Activated CD4-positive, alpha-beta T cell treated with anti-CD3 and anti-CD28 coated beads, Interleukin-2, Interleukin-4, amounts not matched to agents 100 ng/mL and 50 ng/mL, durations not matched to agents 16 hours and 8 hours (primary cell): ENCODE measurements at regions not wholly inside any gene's neighbourhood (a gene's known extent, or its start where the extent isn't known, plus 50 kb on each side); places are given as distances from the start of the nearest gene placed in this dataset.
"Not testable (repeated sequence)": the region's sequence is repeated elsewhere in the genome, so short reads cannot be mapped to it uniquely, and the experiment has no call there.

ENCODE experiments used
- DNase-seq: peaks from one replicate; pipeline ENCODE4 v3.0.0-alpha.2; 2020; ENCODE audit warnings: low spot score

GRCh38 chr10:16231734-16232435, 204.9 kb upstream of the PTER start:
- no peak for DNase-seq

- no peak for DNase-seq
These were observed 204.4 kb upstream of the PTER start for GRCh38 chr10:16232441-16232840.

- no peak for DNase-seq
These were observed 201.9 kb upstream of the PTER start for GRCh38 chr10:16234916-16235315.

GRCh38 chr10:16242446-16242845, 194.4 kb upstream of the PTER start:
- no peak for DNase-seq

GRCh38 chr10:16242859-16243613, 193.8 kb upstream of the PTER start:
- no peak for DNase-seq

- DNase-seq: not testable (repeated sequence)
These were observed 186.7 kb upstream of the PTER start for GRCh38 chr10:16250136-16250535.

- no peak for DNase-seq
These were observed 180.5 kb upstream of the PTER start for GRCh38 chr10:16256336-16256735.

- no peak for DNase-seq
These were observed 178.3 kb upstream of the PTER start for GRCh38 chr10:16258291-16259040.

GRCh38 chr10:16259726-16260125, 177.1 kb upstream of the PTER start:
- no peak for DNase-seq

- no peak for DNase-seq
These were observed 176.4 kb upstream of the PTER start for GRCh38 chr10:16260388-16260787.

- no peak for DNase-seq
These were observed 165.2 kb upstream of the PTER start for GRCh38 chr10:16271571-16271970.

- DNase-seq: no peak
These were observed 161.9 kb upstream of the PTER start for GRCh38 chr10:16274911-16275310.

GRCh38 chr10:16280595-16280994, 156.2 kb upstream of the PTER start:
- DNase-seq: no peak

GRCh38 chr10:16292366-16292765, 144.4 kb upstream of the PTER start:
- DNase-seq: no peak

- DNase-seq: no peak
These were observed 139.7 kb upstream of the PTER start for GRCh38 chr10:16297069-16297468.

- no peak for DNase-seq
These were observed 139.2 kb upstream of the PTER start for GRCh38 chr10:16297642-16298041.

- no peak for DNase-seq
These were observed 132.5 kb upstream of the PTER start for GRCh38 chr10:16304311-16304710.

GRCh38 chr10:16310440-16310839, 126.4 kb upstream of the PTER start:
- no peak for DNase-seq

- DNase-seq: peak; percentile 2
These were observed 122.6 kb upstream of the PTER start for GRCh38 chr10:16314259-16314658.

- DNase-seq: no peak
These were observed 119.9 kb upstream of the PTER start for GRCh38 chr10:16316733-16317390.

GRCh38 chr10:16341637-16342036, 95.2 kb upstream of the PTER start:
- DNase-seq: no peak

GRCh38 chr10:16348891-16349290, 87.9 kb upstream of the PTER start:
- no peak for DNase-seq
